T-helper 17 cell (primary cell): ENCODE measurements at regions not wholly inside any gene's neighbourhood (a gene's known extent, or its start where the extent isn't known, plus 50 kb on each side); places are given as distances from the start of the nearest gene placed in this dataset.

Source experiments
- ATAC-seq: fragments of 150-1000 bp; cut with Tn5 transposase; 2 replicates; pipeline ENCODE4 v1.10.0; 2021; ENCODE audit warnings: mild to moderate bottlenecking, moderate library complexity
- DNase-seq, 3 donors: peaks; one replicate each; pipeline versions ENCODE4 v3.0.0 to v3.0.0-alpha.2; 2020 to 2021
- H3K9me3 ChIP-seq: one replicate; pipeline ENCODE4 v1.7.0; 2013; ENCODE audit warnings: low read length, mild to moderate bottlenecking; ENCODE audit not compliant: control insufficient read depth, poor library complexity, severe bottlenecking
- H3K27ac Mint-ChIP-seq: one replicate; pipeline ENCODE4 v1.8.0; 2022; ENCODE audit warnings: mild to moderate bottlenecking, moderate library complexity, mixed read lengths
- H3K27me3 Mint-ChIP-seq: one replicate; pipeline ENCODE4 v1.8.0; 2022; ENCODE audit warnings: mixed read lengths
- H3K36me3 Mint-ChIP-seq: one replicate; pipeline ENCODE4 v1.8.0; 2022; ENCODE audit warnings: low read depth, mixed read lengths
- H3K4me1 Mint-ChIP-seq: one replicate; pipeline ENCODE4 v1.8.0; 2022; ENCODE audit warnings: mild to moderate bottlenecking, mixed read lengths
- H3K4me3 Mint-ChIP-seq: one replicate; pipeline ENCODE4 v1.8.0; 2022; ENCODE audit warnings: mild to moderate bottlenecking, moderate library complexity, mixed read lengths

DNA sequence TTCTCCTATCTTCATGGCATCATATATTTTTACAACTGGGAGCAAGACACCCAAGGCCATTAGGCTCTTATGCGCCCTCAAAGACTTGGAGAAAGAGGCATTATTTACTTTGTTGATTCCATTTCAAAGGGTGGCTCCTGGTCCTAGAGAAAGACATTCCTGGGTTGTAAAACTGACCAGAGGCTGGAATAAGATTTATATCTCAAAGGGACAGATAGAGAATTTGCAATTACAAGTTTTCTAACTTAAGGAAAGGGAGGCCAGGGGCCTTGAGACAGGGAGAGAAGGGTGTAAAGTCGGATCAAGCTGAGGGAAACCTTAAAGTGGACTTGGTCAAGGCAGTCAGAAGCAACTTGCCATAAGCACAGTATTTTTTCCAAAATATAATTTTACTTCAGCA is 1086.0 kb downstream of the SORCS3 start:
- Mint-ChIP-seq H3K36me3 (no peaks in the 10 kb centered on the region), H3K4me1 (no peaks in the 10 kb centered on the region), H3K27ac (no peak overlapping the region), H3K4me3 (no peak overlapping the region), H3K27me3 (no peaks in the 10 kb centered on the region)
- no peak for ATAC-seq
- no peaks in the 10 kb centered on the region for H3K9me3 ChIP-seq
- DNase-seq, result no peak

DNA sequence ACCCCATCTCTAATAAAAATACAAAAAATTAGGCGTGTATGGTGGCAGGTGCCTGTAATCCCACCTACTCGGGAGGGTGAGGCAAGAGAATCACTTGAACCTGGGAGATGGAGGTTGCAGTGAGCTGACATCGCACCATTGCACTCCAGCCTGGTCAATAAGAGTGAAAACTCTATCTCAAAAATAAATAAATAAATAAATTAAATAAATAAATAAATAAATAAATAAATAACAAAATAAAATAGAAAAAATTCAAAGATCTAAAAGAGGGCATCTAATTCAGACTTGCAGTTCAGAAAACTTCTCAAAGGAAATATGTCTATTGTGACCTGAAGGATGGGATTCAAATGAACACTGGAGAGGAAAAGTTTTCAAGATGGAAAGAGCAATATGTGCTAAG is 1085.1 kb downstream of the SORCS3 start:
- Mint-ChIP-seq H3K4me3 (no peak overlapping the region), H3K27me3 (no peaks in the 10 kb centered on the region), H3K36me3 (no peaks in the 10 kb centered on the region), H3K27ac (no peak overlapping the region), H3K4me1 (no peaks in the 10 kb centered on the region)
- ATAC-seq (no peak), DNase-seq (no peak)
- H3K9me3 ChIP-seq, result no peaks in the 10 kb centered on the region

DNA sequence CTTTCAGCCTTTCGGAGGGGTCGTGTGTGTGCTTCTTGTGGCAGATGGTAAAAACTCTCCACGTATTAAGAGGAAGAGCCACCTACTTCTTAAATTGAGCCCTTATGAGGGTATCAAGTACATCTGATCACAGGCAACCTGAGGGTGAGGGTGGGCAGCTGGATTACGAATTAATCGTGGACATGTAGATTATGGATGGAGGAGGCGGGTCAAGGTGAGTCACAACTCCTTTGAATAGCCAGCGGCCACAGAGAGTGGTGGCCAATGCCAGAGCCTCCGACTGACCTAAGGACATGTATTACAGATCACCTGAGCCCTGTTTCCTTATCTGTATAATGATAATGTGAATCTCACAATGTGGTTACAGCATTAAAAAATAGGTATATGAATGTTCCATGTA is 1083.9 kb downstream of the SORCS3 start:
- Mint-ChIP-seq H3K4me3 (no peak overlapping the region), H3K36me3 (no peaks in the 10 kb centered on the region), H3K27ac (no peak overlapping the region), H3K27me3 (no peaks in the 10 kb centered on the region), H3K4me1 (no peaks in the 10 kb centered on the region)
- DNase-seq, result no peak
- ATAC-seq, result no peak
- H3K9me3 ChIP-seq, result no peaks in the 10 kb centered on the region

DNA sequence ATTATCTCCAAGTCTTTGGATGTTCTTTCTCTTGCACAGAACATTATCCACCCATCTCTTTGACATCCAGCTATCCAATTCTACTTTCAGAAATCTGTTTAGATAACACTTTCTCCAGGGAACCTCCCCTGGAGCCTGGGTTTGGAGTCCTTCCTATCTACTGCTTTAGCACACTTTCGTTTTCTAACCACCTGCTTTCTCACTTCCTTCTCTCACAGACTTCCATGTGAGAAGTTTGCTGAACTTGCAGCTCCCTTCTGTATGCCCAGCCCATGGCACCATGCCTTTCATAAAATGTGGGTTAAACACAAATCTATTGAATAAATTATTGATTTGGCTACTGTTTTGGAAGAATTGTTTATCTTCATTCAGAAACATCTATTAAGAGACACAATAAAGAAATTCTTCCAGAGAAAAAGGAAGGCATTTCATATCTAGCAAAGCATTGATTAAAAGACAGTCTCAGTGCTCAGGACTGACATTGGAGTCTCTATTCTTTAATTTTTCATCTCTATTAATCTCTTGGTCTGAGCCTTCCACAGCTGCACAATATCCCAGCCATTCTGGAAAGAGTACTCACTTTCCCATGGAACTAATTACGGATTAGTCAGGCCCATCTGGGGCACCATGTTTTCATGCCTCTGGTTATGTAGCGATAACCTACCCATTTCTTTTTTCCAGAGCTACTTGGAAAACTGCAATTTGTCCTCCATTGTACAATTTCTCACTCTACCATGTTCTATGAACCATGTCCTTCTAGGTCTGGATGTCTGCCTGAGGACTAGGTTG is 1077.3 kb downstream of the SORCS3 start:
- Mint-ChIP-seq H3K4me1 (no peaks in the 10 kb centered on the region), H3K27ac (no peak overlapping the region), H3K36me3 (no peaks in the 10 kb centered on the region), H3K4me3 (no peak overlapping the region), H3K27me3 (no peaks in the 10 kb centered on the region)
- DNase-seq (no peak), ATAC-seq (no peak)
- H3K9me3 ChIP-seq, result no peaks in the 10 kb centered on the region

DNA sequence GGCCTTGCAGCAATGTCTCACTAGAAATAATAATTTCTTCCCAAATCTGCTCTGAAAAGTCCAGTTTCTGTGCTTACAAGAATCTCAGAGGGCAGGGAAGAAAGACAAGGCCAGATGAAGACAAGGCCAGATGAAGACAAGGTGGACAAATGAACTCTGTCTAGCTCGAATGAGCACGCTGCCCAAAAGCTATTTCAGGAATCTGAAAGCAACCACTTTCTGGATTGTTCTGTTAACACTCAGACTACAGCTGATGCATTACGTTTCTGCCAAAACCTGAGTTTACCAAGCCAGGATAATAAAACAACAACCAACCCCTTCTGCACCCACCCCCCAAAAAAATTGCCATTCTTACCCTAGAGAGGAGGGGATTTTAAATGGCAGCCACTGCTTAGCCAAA is 1073.6 kb downstream of the SORCS3 start:
- Mint-ChIP-seq H3K4me3 (no peak overlapping the region), H3K4me1 (no peaks in the 10 kb centered on the region), H3K36me3 (no peaks in the 10 kb centered on the region), H3K27me3 (no peaks in the 10 kb centered on the region), H3K27ac (no peak overlapping the region)
- no peak for ATAC-seq
- no peak for DNase-seq
- no peaks in the 10 kb centered on the region for H3K9me3 ChIP-seq

DNA sequence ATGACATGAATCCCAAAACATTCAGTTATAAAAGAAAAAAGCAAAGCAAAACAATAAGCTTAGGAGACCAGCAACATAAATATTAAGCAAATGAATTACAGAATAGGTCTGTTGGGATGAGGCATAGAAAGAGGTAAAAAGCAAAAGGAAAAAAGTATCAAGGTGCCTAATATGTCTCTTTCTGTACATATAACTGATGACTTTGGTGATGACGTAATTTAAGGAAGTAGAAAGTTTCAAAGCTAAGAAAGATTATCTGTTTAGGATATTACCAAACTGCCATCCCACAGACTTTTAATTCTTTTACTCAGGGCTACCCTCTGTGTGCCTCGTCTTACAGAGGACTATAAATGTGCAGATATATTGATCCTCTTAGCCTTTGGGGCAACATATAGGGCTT is 1066.5 kb downstream of the SORCS3 start:
- no peak for DNase-seq
- Mint-ChIP-seq H3K4me3 (no peak overlapping the region), H3K36me3 (no peaks in the 10 kb centered on the region), H3K4me1 (no peaks in the 10 kb centered on the region), H3K27me3 (no peaks in the 10 kb centered on the region), H3K27ac (no peak overlapping the region)
- ATAC-seq, result no peak
- no peaks in the 10 kb centered on the region for H3K9me3 ChIP-seq

DNA sequence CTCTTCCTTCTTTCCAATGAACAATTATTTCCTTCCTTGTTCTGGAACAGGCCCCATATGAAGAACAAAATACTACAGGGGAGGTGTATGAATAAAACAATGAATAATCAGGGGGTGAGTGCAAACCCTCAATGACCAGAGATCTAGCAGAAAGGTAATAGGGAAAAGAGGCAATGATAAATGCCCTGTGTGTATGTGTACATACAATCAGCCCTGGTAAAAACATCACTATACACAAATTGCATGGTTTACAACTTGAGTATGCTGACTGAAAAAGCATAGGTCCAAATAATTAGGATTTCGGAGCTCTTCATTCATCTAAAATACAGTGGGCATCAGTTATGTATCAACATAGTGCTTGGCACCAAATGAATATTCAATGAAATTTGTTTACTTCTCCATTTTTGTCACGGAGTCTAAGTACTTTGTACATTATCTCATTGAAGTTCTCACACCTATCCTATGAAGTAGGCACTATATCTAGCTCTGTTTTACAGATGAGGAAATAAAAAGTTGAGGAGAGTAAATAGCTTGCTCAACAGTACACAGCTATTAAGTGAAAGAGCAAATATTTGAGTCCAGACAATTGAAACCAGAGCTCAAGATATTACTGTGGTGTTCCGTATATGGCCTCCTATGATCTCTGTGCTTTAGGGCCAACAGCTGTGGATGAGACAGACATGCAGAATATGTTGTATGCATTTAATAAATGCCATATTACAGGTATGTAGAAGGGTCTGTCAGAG is 1065.4 kb downstream of the SORCS3 start:
- Mint-ChIP-seq H3K36me3 (no peaks in the 10 kb centered on the region), H3K27ac (no peak overlapping the region), H3K4me3 (no peak overlapping the region), H3K4me1 (no peaks in the 10 kb centered on the region), H3K27me3 (no peaks in the 10 kb centered on the region)
- DNase-seq (no peak), ATAC-seq (no peak)
- H3K9me3 ChIP-seq, result no peaks in the 10 kb centered on the region

DNA sequence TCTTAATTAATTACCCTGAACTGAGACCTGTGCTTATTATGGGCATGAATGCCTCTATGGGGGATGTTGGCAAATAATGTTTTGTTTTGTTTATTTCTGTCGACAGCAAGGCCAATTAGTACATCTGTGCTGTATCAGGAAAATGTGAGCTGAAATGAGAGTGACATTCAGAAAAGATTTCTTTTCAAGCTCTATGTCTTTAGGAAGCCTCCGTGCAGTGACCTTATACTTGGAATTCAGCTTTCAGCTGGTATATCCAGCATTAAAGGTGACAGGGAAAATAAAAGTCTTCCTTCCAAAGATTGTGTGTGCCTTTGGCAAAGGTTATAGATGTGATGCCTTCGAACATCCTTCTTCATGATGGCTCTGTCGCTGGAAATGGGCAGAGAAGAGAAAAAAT is 1061.1 kb downstream of the SORCS3 start:
- ATAC-seq (no peak), DNase-seq (no peak)
- Mint-ChIP-seq H3K27ac (no peak overlapping the region), H3K4me3 (no peak overlapping the region), H3K4me1 (no peaks in the 10 kb centered on the region), H3K36me3 (no peaks in the 10 kb centered on the region), H3K27me3 (no peaks in the 10 kb centered on the region)
- H3K9me3 ChIP-seq, result no peaks in the 10 kb centered on the region

DNA sequence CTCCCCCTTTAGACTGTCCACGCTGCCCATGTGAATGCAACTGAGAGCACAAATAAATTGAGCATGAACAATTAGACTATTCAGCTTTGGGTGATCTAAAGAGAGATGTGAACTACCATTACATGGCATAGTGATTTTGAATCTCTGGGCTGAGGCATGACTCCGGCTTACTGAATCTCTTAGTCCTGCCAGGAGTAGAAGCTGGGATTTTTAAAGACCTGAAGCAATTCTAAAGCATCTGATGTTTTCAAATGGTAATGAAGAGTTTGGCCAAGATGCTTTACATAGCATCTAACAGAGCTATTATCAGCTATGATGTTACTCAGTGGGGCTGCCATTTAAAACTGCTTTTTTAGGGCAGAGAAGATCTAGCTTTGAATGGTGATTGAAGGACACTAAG is 1059.1 kb downstream of the SORCS3 start:
- no peak overlapping the region for H3K4me3 Mint-ChIP-seq
- H3K4me1 Mint-ChIP-seq, result no peaks in the 10 kb centered on the region
- H3K27me3 Mint-ChIP-seq, result no peaks in the 10 kb centered on the region
- no peak for ATAC-seq
- H3K36me3 Mint-ChIP-seq, result no peaks in the 10 kb centered on the region
- no peak for DNase-seq
- H3K27ac Mint-ChIP-seq, result no peak overlapping the region
- H3K9me3 ChIP-seq, result no peaks in the 10 kb centered on the region

DNA sequence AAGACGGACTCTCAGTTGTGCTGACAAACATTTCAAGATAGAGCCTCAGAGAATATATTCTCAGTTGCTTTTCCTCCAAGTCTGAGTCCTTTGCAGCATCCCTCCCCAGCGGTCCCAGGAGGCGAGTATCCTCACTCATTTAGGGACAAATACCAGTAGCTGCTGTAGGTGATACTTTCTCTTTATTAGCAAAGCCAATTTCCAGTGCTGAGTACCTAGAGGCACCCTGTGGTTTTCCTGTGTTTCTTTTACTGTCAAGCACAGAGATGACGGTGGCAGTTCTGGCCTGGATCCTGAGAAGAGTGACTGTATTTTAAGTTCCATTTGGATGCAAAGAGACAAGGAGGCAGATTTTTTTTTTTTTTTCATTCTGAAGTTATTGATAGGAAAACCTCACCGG is 1058.4 kb downstream of the SORCS3 start:
- no peak for ATAC-seq

DNA sequence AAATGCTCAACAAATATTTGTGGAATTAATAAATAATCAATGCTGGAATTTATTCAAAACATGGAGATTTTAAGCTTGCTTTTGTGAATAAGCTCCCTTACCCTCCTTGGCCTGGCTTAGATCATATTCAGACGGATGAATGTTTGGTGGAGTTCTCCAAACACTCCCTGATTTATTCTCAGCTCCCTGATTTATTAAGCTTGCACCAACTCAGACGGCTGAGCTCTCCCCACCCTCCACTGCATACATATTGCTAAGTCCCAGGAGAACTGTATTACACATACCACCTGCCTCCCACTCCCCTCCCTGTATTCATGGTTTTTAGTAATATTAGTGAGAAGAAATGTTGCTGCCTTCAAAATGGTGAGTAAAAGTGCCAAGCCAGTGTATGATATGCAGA is 1057.5 kb downstream of the SORCS3 start:
- H3K4me1 Mint-ChIP-seq, result no peaks in the 10 kb centered on the region
- H3K27ac Mint-ChIP-seq, result no peak overlapping the region
- DNase-seq (no peak), ATAC-seq (no peak)
- H3K36me3 Mint-ChIP-seq, result no peaks in the 10 kb centered on the region
- no peak overlapping the region for H3K4me3 Mint-ChIP-seq
- H3K27me3 Mint-ChIP-seq, result no peaks in the 10 kb centered on the region
- no peaks in the 10 kb centered on the region for H3K9me3 ChIP-seq

More for the DNA sequence above, 1058.4 kb downstream of the SORCS3 start:
- Mint-ChIP-seq H3K27me3 (no peaks in the 10 kb centered on the region), H3K27ac (no peak overlapping the region), H3K4me1 (no peaks in the 10 kb centered on the region), H3K36me3 (no peaks in the 10 kb centered on the region), H3K4me3 (no peak overlapping the region)
- H3K9me3 ChIP-seq, result no peaks in the 10 kb centered on the region
- DNase-seq, result no peak

DNA sequence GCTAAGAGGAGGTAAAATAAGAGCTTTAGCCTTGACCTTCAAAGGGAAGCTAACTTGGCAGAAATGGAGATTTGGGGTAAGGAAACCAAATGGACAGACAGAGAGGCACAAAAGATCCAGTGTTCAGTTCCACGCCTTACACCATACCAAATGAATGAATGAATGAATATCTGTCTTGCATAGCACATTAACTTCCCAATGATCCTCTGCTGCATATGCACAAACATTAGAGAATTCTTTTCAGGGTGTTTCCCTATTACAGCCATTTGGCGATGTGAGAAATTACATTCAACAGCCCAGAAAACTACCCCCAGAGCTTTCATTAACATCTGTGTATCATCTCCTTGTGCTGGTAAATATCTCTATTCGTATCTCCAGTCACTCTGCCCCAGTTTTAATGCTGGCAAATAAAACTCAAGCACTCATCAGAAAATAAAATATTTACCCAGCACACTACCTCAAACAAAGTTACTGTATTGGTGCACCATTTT is 1056.2 kb downstream of the SORCS3 start:
- H3K4me1 Mint-ChIP-seq, result no peaks in the 10 kb centered on the region
- H3K27me3 Mint-ChIP-seq, result no peaks in the 10 kb centered on the region
- ATAC-seq (no peak), DNase-seq (no peak)
- no peaks in the 10 kb centered on the region for H3K36me3 Mint-ChIP-seq
- no peaks in the 10 kb centered on the region for H3K9me3 ChIP-seq
- no peak overlapping the region for H3K27ac Mint-ChIP-seq
- no peak overlapping the region for H3K4me3 Mint-ChIP-seq

DNA sequence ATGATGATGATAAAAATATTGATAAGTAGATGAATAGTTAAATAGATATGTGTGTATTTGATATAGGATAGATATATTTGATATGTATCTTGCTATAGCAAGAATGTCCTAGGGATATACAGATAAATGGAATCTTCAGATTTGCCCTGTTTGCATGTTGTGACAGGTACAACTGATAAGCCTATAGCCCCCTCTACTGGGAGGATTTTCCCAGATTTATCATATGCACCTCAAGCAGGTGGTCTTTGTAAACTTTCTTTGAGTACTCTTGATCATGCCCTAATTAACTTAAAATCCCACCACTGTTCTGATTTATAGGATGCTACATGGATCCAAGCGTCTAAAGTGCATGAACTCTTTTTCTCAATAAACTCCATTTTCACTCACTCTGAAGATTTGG is 1050.7 kb downstream of the SORCS3 start:
- Mint-ChIP-seq H3K27me3 (no peaks in the 10 kb centered on the region), H3K36me3 (no peaks in the 10 kb centered on the region), H3K27ac (no peak overlapping the region), H3K4me3 (no peak overlapping the region), H3K4me1 (no peaks in the 10 kb centered on the region)
- no peak for DNase-seq
- ATAC-seq, result no peak
- no peaks in the 10 kb centered on the region for H3K9me3 ChIP-seq

DNA sequence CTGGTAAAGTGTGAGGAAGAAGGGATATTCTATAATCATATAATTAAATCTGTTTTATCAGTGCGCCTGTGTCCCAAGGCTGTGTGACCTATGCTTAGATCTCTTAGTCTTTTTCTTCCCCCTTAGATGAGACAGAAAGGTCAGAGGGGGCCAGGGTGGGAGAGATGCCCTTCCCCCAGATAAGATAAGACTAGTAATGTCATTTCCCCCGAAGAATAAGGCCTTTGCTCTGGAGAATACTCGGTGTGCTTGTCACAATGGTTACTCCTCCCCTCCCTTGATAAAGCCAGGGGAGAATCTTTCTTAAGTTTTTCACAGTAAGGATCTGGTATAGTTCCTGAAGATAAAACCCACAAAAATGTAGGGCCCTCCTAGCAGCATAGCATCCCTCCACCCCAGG is 1041.8 kb downstream of the SORCS3 start:
- H3K27ac Mint-ChIP-seq, result no peak overlapping the region
- DNase-seq (no peak), ATAC-seq (no peak)
- no peaks in the 10 kb centered on the region for H3K27me3 Mint-ChIP-seq
- H3K9me3 ChIP-seq, result no peaks in the 10 kb centered on the region
- H3K4me1 Mint-ChIP-seq, result no peaks in the 10 kb centered on the region
- no peak overlapping the region for H3K4me3 Mint-ChIP-seq
- H3K36me3 Mint-ChIP-seq, result no peaks in the 10 kb centered on the region
